Testis (tissue), 2 donors: ENCODE measurements at regions not wholly inside any gene's neighbourhood (a gene's known extent, or its start where the extent isn't known, plus 50 kb on each side); places are given as distances from the start of the nearest gene placed in this dataset.

ENCODE experiments used
- CTCF ChIP-seq, 3 experiments: fragments of 450-650 bp in 2 of 3; fragments of 200-600 bp in 1 of 3; sonication (generic) in 1 of 3; IDR thresholded peaks; one replicate each; pipeline ENCODE4 v1.5.1; 2016 to 2019; ENCODE audit warnings: antibody characterized with exemption in 3 of 3, mild to moderate bottlenecking in 2 of 3, moderate library complexity in 1 of 3
- POLR2A ChIP-seq: fragments of 450-650 bp; IDR thresholded peaks from one replicate; pipeline ENCODE4 v1.6.1; 2017; ENCODE audit warnings: antibody characterized with exemption, mild to moderate bottlenecking, moderate library complexity

GRCh38 chr12:60335745-60336144 is 739.9 kb downstream of the SLC16A7 start:
- TF ChIP-seq POLR2A, result no peak
- no peak for TF ChIP-seq CTCF (IDR thresholded peaks at IDR 0.05)
